Common myeloid progenitor, CD34-positive (primary cell): ENCODE measurements at regions not wholly inside any gene's neighbourhood (a gene's known extent, or its start where the extent isn't known, plus 50 kb on each side); places are given as distances from the start of the nearest gene placed in this dataset.

Source experiments
- CTCF ChIA-PET: fragments of 350-600 bp; sonication (Branson Sonifier 250); formaldehyde crosslinking; loops from one replicate; lab custom pipeline; 2021; ENCODE audit warnings: antibody characterized with exemption; lab: Charles Lee
- POLR2A ChIA-PET: fragments of 350-600 bp; sonication (Branson Sonifier 250); formaldehyde crosslinking; loops from one replicate; lab custom pipeline; 2021; ENCODE audit warnings: antibody characterized with exemption; lab: Charles Lee
- DNase-seq, 3 donors: peaks; one replicate each; pipeline versions ENCODE4 v3.0.0 to v3.0.0-alpha.2; 2013
- H3K27ac ChIP-seq, 2 experiments: 1 replicate in 1 of 2; 2 replicates in 1 of 2; pipeline ENCODE4 v1.7.0; 2013; ENCODE audit warnings: inconsistent platforms in 2 of 2, low read length in 2 of 2, mild to moderate bottlenecking in 2 of 2, low read depth in 1 of 2, moderate library complexity in 1 of 2; ENCODE audit not compliant: severe bottlenecking in 2 of 2, insufficient read depth in 1 of 2, poor library complexity in 1 of 2
- H3K27me3 ChIP-seq, 5 experiments: replicated peaks in 2 of 5; 1 replicate in 3 of 5; 2 replicates in 2 of 5; pipeline versions ENCODE4 v1.6.1 to v1.7.0; 2013; ENCODE audit warnings: low read length in 4 of 5, mild to moderate bottlenecking in 2 of 5, moderate library complexity in 2 of 5, inconsistent platforms in 1 of 5; ENCODE audit not compliant: insufficient read depth in 5 of 5, control insufficient read depth in 4 of 5
- H3K36me3 ChIP-seq, 4 experiments: 1 replicate in 2 of 4; 2 replicates in 2 of 4; pipeline versions ENCODE4 v1.6.1 to v1.7.0; 2013; ENCODE audit warnings: low read length in 3 of 4, control low read depth in 1 of 4, mild to moderate bottlenecking in 1 of 4; ENCODE audit not compliant: control insufficient read depth in 4 of 4, insufficient read depth in 4 of 4
- H3K4me1 ChIP-seq, 4 experiments: 1 replicate in 3 of 4; 2 replicates in 1 of 4; pipeline versions ENCODE4 v1.6.1 to v1.7.1; 2013; ENCODE audit warnings: low read length in 3 of 4, mild to moderate bottlenecking in 3 of 4, control low read depth in 1 of 4, inconsistent platforms in 1 of 4, moderate library complexity in 1 of 4; ENCODE audit not compliant: control insufficient read depth in 4 of 4, insufficient read depth in 4 of 4; ENCODE audit errors: control extremely low read depth in 1 of 4
- H3K4me3 ChIP-seq, 7 experiments: 1 replicate in 4 of 7; 2 replicates in 3 of 7; pipeline versions ENCODE4 v1.5.1 to v1.7.0; 2013; ENCODE audit warnings: mild to moderate bottlenecking in 7 of 7, low read length in 6 of 7, moderate library complexity in 6 of 7, inconsistent platforms in 2 of 7, low read depth in 2 of 7, control low read depth in 1 of 7; ENCODE audit not compliant: insufficient read depth in 4 of 7, control insufficient read depth in 1 of 7; ENCODE audit errors: extremely low read depth in 1 of 7
- H3K9me3 ChIP-seq, 5 experiments: 1 replicate in 4 of 5; 2 replicates in 1 of 5; pipeline versions ENCODE4 v1.6.1 to v1.7.1; 2013; ENCODE audit warnings: low read length in 4 of 5, mild to moderate bottlenecking in 2 of 5, inconsistent platforms in 1 of 5, low read depth in 1 of 5, moderate library complexity in 1 of 5; ENCODE audit not compliant: control insufficient read depth in 4 of 5, insufficient read depth in 2 of 5; ENCODE audit errors: control extremely low read depth in 1 of 5
- WGBS: methylation state at CpG from one replicate; pipeline ENCODE4 v1.1.5; 2013; ENCODE audit not compliant: insufficient coverage; 5-methylcytosine and 5-hydroxymethylcytosine counted together

DNA sequence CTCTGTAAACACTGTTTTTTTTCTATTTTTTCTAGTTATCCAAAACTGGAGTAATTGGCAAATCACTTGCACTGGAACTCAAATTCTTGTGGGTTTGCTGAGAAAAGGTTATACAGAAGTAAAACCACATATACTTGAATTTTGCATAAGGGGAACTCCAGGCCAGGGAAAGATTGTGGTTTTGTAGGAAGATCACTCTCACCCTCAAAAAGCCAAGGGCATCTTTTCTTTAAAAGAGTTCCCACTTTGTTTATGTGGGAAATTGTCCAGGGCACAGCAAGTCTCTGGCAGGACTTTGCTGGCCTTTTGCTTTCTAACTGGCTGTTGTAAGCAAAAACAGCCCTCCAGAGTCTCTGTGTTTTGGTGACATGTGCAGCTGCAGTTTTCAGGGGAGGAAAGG, 340.3 kb upstream of the RBMS3 start:
- no peak overlapping the region for H3K27ac ChIP-seq
- POLR2A ChIA-PET: interaction anchor here (0.7 kb wide), 1 partner anchor 697 kb away, joined by 3 read pairs; no protein-coding TSS in a partner anchor
- H3K4me3 ChIP-seq: no peak overlapping the region
- peaks cover 0 to 1% (median 0%) of the 10 kb centered on the region in 5 experiments for H3K9me3 ChIP-seq
- no peaks in the 10 kb centered on the region for H3K27me3 ChIP-seq
- CTCF ChIA-PET: no interaction called here
- no peaks in the 10 kb centered on the region for H3K36me3 ChIP-seq
- peak; percentile 1 to 59 (median 28) for DNase-seq
- H3K4me1 ChIP-seq: peaks cover 0 to 10% (median 2%) of the 10 kb centered on the region in 4 experiments

DNA sequence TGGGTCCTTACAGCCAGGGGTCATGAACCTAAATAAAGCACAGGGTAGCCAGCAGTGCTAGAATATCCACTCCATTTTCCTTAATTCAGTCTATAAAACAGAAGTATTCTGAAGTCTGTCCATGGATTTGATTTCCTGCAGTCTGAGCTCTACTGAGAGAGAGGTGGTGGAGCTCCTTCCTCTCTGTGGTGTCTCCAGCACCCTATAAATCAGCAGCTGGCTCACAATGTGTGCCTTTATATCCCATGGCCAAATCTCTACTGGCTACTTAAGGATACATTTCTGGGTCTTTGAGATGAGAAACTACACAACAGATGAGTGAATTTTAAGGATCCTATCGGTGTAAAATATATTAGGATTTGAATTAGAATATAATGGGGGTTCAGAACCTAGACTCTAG, 339.9 kb upstream of the RBMS3 start:
- H3K27ac ChIP-seq: no peak overlapping the region
- POLR2A ChIA-PET: no interaction called here
- DNase-seq: no peak
- H3K36me3 ChIP-seq: no peaks in the 10 kb centered on the region
- 100% methylated on average over 1 of the region's 1 CpG for WGBS
- H3K4me3 ChIP-seq: no peak overlapping the region
- H3K27me3 ChIP-seq: no peaks in the 10 kb centered on the region
- peaks cover 0 to 1% (median 0%) of the 10 kb centered on the region in 5 experiments for H3K9me3 ChIP-seq
- CTCF ChIA-PET: no interaction called here
- H3K4me1 ChIP-seq: peaks cover 0 to 10% (median 2%) of the 10 kb centered on the region in 4 experiments

DNA sequence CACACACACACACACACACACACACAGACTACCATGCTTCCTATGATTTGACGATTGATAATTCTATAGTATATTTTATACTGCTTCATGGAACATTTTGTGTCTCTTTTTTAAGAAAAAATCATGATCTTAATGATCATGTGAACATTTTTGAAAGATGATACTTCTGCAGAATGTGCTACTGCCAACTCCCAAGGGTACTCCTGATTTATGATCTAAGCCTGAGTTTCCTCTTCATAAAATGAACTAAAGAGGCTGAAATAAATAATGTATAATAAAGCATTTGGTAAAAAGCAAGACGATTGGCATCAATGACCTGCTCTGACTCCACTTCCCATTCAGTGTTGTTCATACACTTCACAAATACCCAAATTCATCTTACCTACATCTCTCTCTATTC, 333.8 kb upstream of the RBMS3 start:
- 86% methylated on average over 1 of the region's 2 CpGs for WGBS
- DNase-seq: no peak

DNA sequence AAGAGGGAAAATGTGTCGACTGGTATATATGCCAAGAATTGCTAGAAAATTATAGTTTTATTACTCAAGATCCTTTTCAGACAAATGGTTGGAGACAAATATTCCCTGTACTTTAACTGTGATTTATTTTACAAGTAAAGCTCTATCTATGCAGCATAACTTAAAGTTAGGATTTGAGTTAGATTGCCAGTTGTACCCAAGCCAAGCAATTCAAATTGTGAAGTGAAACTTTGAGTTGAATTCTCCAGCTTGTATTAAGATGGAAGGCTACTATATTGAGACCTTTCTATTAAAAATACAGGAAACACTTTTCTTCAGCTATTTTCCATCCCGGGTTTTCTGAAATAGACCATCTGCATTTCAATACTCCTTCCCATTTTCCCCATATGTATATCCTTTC, 333.1 kb upstream of the RBMS3 start:
- Histone ChIP-seq H3K4me3 (no peak overlapping the region), H3K9me3 (no peaks in the 10 kb centered on the region), H3K27me3 (no peaks in the 10 kb centered on the region), H3K27ac (no peak overlapping the region), H3K4me1 (no peaks in the 10 kb centered on the region), H3K36me3 (no peaks in the 10 kb centered on the region)
- ChIA-PET CTCF (no interaction called here), POLR2A (no interaction called here)
- DNase-seq: no peak
- no CpG with 5 or more reads among the region's 2 CpGs for WGBS

More for the DNA sequence above, 333.8 kb upstream of the RBMS3 start:
- H3K27ac ChIP-seq: no peak overlapping the region
- no peaks in the 10 kb centered on the region for H3K36me3 ChIP-seq
- no peaks in the 10 kb centered on the region for H3K4me1 ChIP-seq
- POLR2A ChIA-PET: no interaction called here
- H3K4me3 ChIP-seq: no peak overlapping the region
- no peaks in the 10 kb centered on the region for H3K9me3 ChIP-seq
- no peaks in the 10 kb centered on the region for H3K27me3 ChIP-seq
- CTCF ChIA-PET: no interaction called here

DNA sequence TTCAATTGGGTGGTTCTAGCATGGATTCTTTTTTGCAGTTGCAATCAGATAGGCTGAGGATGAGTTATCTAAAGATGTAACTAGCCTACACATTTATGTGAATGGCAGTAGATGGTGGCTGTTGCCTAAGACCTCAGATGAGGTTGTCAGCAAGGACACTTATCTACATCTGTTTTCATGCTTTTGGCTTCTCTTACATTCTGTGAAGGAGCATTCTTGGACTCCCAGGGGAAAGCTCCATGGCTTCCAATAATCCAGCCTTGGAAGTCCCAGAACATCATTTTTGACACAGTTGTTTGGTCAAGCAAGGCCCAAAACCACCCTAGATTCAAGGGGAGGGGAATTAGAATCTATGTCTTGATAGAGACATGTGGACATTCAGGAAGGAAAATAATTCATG, 332.2 kb upstream of the RBMS3 start:
- DNase-seq: no peak
- POLR2A ChIA-PET: no interaction called here
- CTCF ChIA-PET: no interaction called here
- no peaks in the 10 kb centered on the region for H3K36me3 ChIP-seq
- H3K4me1 ChIP-seq: no peaks in the 10 kb centered on the region
- no peaks in the 10 kb centered on the region for H3K27me3 ChIP-seq
- no peak overlapping the region for H3K4me3 ChIP-seq
- H3K27ac ChIP-seq: no peak overlapping the region
- H3K9me3 ChIP-seq: peaks cover 0 to 3% (median 0%) of the 10 kb centered on the region in 5 experiments

DNA sequence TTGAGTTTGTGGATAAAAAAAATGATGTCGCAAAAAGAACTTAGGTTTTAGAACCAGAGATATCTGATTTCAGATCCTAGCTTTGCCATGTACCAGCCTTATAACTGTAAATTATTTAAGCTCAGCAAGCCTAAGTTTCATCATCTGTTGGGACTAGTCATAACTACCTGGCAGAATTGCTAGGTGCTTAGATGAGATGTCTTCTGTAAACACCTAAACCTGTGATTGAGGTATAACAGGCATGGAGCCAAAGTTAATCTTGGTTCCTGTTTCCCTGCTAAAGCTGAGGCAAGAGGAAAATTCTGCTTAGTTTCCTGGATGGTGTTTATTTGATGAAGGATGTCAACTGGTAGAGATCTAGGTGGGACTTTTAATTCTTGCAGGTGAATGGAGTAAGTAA, 331.3 kb upstream of the RBMS3 start:
- H3K27ac ChIP-seq: no peak overlapping the region
- DNase-seq: no peak
- ChIA-PET POLR2A (no interaction called here), CTCF (no interaction called here)
- H3K27me3 ChIP-seq: no peaks in the 10 kb centered on the region
- H3K4me3 ChIP-seq: no peak overlapping the region
- H3K4me1 ChIP-seq: no peaks in the 10 kb centered on the region
- 100% methylated on average over 1 of the region's 1 CpG for WGBS
- H3K9me3 ChIP-seq: peaks cover 0 to 3% (median 0%) of the 10 kb centered on the region in 5 experiments
- H3K36me3 ChIP-seq: no peaks in the 10 kb centered on the region

DNA sequence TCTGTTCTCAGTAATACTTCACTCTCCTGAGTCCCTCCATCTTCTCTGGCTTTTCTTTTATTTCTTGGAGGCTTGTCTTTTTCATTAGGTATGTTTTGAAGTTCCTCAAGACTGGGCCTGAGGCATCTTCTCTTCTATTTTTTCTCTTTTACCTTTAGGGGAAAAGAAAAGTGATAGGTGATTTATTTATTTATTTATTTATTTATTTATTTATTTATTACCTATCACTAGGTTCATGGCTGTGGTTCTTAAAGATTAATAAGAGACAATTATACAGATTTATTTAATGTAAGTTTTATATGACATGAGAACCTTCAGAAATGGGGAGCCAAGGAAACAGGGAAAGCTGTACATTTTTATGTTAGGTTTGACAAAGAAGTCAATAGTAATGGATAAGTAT, 330.3 kb upstream of the RBMS3 start:
- Histone ChIP-seq H3K36me3 (no peaks in the 10 kb centered on the region), H3K9me3 (peaks cover 0 to 3% (median 1%) of the 10 kb centered on the region in 5 experiments), H3K27ac (no peak overlapping the region), H3K4me3 (no peak overlapping the region), H3K27me3 (no peaks in the 10 kb centered on the region), H3K4me1 (no peaks in the 10 kb centered on the region)
- POLR2A ChIA-PET: no interaction called here
- CTCF ChIA-PET: no interaction called here
- no peak for DNase-seq
